H4 (cell line): ENCODE measurements at regions not wholly inside any gene's neighbourhood (a gene's known extent, or its start where the extent isn't known, plus 50 kb on each side); places are given as distances from the start of the nearest gene placed in this dataset.
A peak's percentile ranks its signal among the peaks of the same experiment; 100 is the strongest.

Experiments
- DNase-seq: peaks from one replicate; pipeline ENCODE4 v3.0.0-alpha.2; 2015; ENCODE audit warnings: low spot score

GRCh38 chr4:14176613-14177012, 549.1 kb upstream of the BOD1L1 start:
- DNase-seq: no peak

GRCh38 chr4:14177987-14178386, 550.5 kb upstream of the BOD1L1 start:
- no peak for DNase-seq

GRCh38 chr4:14178421-14178820, 550.9 kb upstream of the BOD1L1 start:
- DNase-seq: peak; percentile 29

GRCh38 chr4:14180166-14180565, 552.6 kb upstream of the BOD1L1 start:
- no peak for DNase-seq

- DNase-seq: peak; percentile 16
These were observed 553.6 kb upstream of the BOD1L1 start for GRCh38 chr4:14180983-14181601.

GRCh38 chr4:14182148-14182547, 554.6 kb upstream of the BOD1L1 start:
- no peak for DNase-seq

- DNase-seq: no peak
These were observed 556.7 kb upstream of the BOD1L1 start for GRCh38 chr4:14184265-14184664.

- no peak for DNase-seq
These were observed 557.2 kb upstream of the BOD1L1 start for GRCh38 chr4:14184767-14185166.

- DNase-seq: no peak
These were observed 560.7 kb upstream of the BOD1L1 start for GRCh38 chr4:14188214-14188613.

GRCh38 chr4:14193601-14194000, 566.1 kb upstream of the BOD1L1 start:
- DNase-seq: no peak

GRCh38 chr4:14196131-14196530, 568.6 kb upstream of the BOD1L1 start:
- DNase-seq: peak; percentile 13

GRCh38 chr4:14215116-14215770, 587.7 kb upstream of the BOD1L1 start:
- no peak for DNase-seq

GRCh38 chr4:14217401-14217800, 589.9 kb upstream of the BOD1L1 start:
- DNase-seq: no peak

GRCh38 chr4:14218641-14219040, 591.1 kb upstream of the BOD1L1 start:
- no peak for DNase-seq

GRCh38 chr4:14221176-14221575, 593.7 kb upstream of the BOD1L1 start:
- no peak for DNase-seq

- DNase-seq: no peak
These were observed 595.0 kb upstream of the BOD1L1 start for GRCh38 chr4:14222377-14223029.

- DNase-seq: no peak
These were observed 595.9 kb upstream of the BOD1L1 start for GRCh38 chr4:14223461-14223860.

- no peak for DNase-seq
These were observed 598.2 kb upstream of the BOD1L1 start for GRCh38 chr4:14225688-14226207.

GRCh38 chr4:14233126-14233525, 605.6 kb upstream of the BOD1L1 start:
- DNase-seq: no peak

- DNase-seq: no peak
These were observed 606.8 kb upstream of the BOD1L1 start for GRCh38 chr4:14234307-14234706.

GRCh38 chr4:14236359-14236758, 608.8 kb upstream of the BOD1L1 start:
- DNase-seq: no peak

GRCh38 chr4:14237911-14238310, 610.4 kb upstream of the BOD1L1 start:
- DNase-seq: no peak

- no peak for DNase-seq
These were observed 614.0 kb upstream of the BOD1L1 start for GRCh38 chr4:14241574-14241973.
